Tibial artery (tissue), 4 donors: ENCODE measurements at regions not wholly inside any gene's neighbourhood (a gene's known extent, or its start where the extent isn't known, plus 50 kb on each side); places are given as distances from the start of the nearest gene placed in this dataset.

ENCODE experiments used
- DNase-seq, 2 donors: peaks; one replicate each; pipeline ENCODE4 v3.0.0-alpha.2; 2019
- H3K27ac ChIP-seq, 2 donors: fragments of 200-600 bp; sonication (generic) in 1 of 2; 1 replicate in 1 of 2; 2 replicates in 1 of 2; pipeline ENCODE4 v1.5.1; 2018 to 2019; ENCODE audit warnings: mild to moderate bottlenecking in 1 of 2
- H3K27me3 ChIP-seq, 2 donors: fragments of 200-600 bp; sonication (generic) in 1 of 2; one replicate each; pipeline versions ENCODE4 v1.5.1 to v1.6.0; 2016 to 2019
- H3K36me3 ChIP-seq, 3 donors: fragments of 200-600 bp; sonication (generic) in 2 of 3; one replicate each; pipeline ENCODE4 v1.5.1; 2016 to 2019; ENCODE audit warnings: mild to moderate bottlenecking in 2 of 3
- H3K4me1 ChIP-seq, 4 donors: fragments of 200-600 bp; sonication (generic) in 2 of 4; 1 replicate in 3 of 4; 2 replicates in 1 of 4; pipeline ENCODE4 v1.5.1; 2016 to 2019
- H3K4me3 ChIP-seq, 2 donors: fragments of 200-600 bp; sonication (generic) in 1 of 2; 1 replicate in 1 of 2; 2 replicates in 1 of 2; pipeline ENCODE4 v1.5.1; 2018 to 2019; ENCODE audit warnings: mild to moderate bottlenecking in 2 of 2
- H3K9me3 ChIP-seq, 3 donors: fragments of 200-600 bp; sonication (generic) in 1 of 3; one replicate each; pipeline ENCODE4 v1.5.1; 2016 to 2019
- intact Hi-C: fragments of 100-400 bp; cut with DNase I; formaldehyde crosslinking; loops from one replicate; pipeline ENCODE4 v1.15.0; 2023; ENCODE audit warnings: low total_unique reads
- TF ChIP-seq, protein P1 (sequence below), 2 experiments: fragments of 200-600 bp in 1 of 2; fragments of 450-650 bp in 1 of 2; IDR thresholded peaks; one replicate each; pipeline ENCODE4 v1.5.1; 2017 to 2019; ENCODE audit warnings: antibody characterized with exemption in 2 of 2, mild to moderate bottlenecking in 1 of 2, moderate library complexity in 1 of 2

GRCh38 chr2:42861321-42861720 is 68.9 kb upstream of the HAAO start:
- Histone ChIP-seq H3K4me3 (no peak overlapping the region), H3K4me1 (peaks cover 0 to 33% (median 10%) of the 10 kb centered on the region in 4 donors), H3K27me3 (no peaks in the 10 kb centered on the region), H3K36me3 (no peaks in the 10 kb centered on the region), H3K9me3 (no peaks in the 10 kb centered on the region), H3K27ac (no peak overlapping the region)
- no peak for DNase-seq
- TF ChIP-seq, protein P1, sequence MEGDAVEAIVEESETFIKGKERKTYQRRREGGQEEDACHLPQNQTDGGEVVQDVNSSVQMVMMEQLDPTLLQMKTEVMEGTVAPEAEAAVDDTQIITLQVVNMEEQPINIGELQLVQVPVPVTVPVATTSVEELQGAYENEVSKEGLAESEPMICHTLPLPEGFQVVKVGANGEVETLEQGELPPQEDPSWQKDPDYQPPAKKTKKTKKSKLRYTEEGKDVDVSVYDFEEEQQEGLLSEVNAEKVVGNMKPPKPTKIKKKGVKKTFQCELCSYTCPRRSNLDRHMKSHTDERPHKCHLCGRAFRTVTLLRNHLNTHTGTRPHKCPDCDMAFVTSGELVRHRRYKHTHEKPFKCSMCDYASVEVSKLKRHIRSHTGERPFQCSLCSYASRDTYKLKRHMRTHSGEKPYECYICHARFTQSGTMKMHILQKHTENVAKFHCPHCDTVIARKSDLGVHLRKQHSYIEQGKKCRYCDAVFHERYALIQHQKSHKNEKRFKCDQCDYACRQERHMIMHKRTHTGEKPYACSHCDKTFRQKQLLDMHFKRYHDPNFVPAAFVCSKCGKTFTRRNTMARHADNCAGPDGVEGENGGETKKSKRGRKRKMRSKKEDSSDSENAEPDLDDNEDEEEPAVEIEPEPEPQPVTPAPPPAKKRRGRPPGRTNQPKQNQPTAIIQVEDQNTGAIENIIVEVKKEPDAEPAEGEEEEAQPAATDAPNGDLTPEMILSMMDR (IDR thresholded peaks at IDR 0.05), result no peak
- intact Hi-C loops, result no loop called here

DNA sequence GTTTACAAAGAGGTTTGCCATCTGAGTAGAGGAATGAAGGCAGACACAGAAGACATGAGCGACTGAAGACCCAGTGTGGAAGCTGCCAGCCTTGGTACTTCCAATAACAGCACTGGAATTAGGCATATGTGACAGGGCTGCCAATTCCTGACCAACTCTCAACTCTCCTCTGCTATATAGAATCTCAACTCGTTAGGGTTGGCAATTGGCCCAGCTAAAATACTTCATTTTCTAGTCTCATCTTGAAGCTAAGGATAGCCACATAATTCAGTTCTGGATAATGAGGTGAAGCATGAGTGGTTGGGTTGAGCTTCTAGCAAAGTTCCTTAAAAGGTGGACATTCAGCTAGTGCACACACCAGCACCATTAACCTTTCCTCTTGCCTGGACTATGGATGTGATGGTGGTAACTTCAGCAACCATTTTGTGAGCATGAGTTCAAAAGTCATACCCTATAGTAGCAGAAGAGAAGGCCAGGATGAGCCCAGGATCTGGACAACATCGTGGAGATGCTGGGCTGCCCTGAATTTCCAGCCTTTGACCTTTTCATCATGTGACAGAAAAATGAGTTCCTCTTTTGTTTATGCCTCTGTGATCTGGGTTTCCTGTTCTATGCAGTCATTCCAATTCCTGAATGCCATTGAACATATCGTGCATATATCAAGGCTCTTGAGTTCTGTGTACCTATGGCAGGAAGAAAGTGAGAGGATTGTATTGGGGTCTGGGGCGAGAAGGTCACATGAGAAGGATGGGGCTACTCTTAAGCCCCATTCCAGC is 68.1 kb upstream of the HAAO start:
- no peaks in the 10 kb centered on the region for H3K9me3 ChIP-seq
- intact Hi-C loops, result no loop called here
- no peaks in the 10 kb centered on the region for H3K27me3 ChIP-seq
- peak overlapping the region in 1 of 2 donors; percentile 55 for H3K27ac ChIP-seq
- TF ChIP-seq, protein P1 (IDR thresholded peaks at IDR 0.05), result no peak
- no peaks in the 10 kb centered on the region for H3K36me3 ChIP-seq
- DNase-seq, result no peak
- no peak overlapping the region for H3K4me3 ChIP-seq
- H3K4me1 ChIP-seq, result peaks cover 0 to 24% (median 2%) of the 10 kb centered on the region in 4 donors

DNA sequence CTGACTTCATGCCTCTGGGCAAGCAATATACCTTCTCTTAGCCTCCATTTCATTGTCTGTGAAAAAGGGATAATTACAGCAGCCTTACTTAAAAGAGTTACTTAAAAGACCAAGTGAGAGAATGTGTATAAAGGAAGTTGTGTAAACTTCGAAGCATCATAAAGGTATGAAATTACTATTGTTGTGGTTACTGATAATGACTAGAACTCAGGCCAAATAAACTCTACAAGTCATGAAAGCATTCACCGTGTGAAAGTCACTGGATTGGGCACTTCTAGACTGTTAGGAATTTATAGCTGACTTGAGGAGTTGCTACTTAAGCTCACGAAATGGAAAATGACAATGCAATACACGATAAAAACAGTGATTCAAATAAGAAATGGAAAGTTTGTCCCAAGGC is 67.4 kb upstream of the HAAO start:
- no peaks in the 10 kb centered on the region for H3K9me3 ChIP-seq
- no peaks in the 10 kb centered on the region for H3K36me3 ChIP-seq
- H3K27me3 ChIP-seq, result no peaks in the 10 kb centered on the region
- DNase-seq, result no peak
- TF ChIP-seq, protein P1 (IDR thresholded peaks at IDR 0.05), result no peak
- H3K4me1 ChIP-seq, result peaks cover 0 to 20% (median 1%) of the 10 kb centered on the region in 4 donors
- H3K27ac ChIP-seq, result peak overlapping the region in 1 of 2 donors; percentile 55
- no peak overlapping the region for H3K4me3 ChIP-seq
- intact Hi-C loops, result loop anchor here (5.0 kb wide), 1 partner anchor 88 kb away; no protein-coding TSS in a partner anchor

DNA sequence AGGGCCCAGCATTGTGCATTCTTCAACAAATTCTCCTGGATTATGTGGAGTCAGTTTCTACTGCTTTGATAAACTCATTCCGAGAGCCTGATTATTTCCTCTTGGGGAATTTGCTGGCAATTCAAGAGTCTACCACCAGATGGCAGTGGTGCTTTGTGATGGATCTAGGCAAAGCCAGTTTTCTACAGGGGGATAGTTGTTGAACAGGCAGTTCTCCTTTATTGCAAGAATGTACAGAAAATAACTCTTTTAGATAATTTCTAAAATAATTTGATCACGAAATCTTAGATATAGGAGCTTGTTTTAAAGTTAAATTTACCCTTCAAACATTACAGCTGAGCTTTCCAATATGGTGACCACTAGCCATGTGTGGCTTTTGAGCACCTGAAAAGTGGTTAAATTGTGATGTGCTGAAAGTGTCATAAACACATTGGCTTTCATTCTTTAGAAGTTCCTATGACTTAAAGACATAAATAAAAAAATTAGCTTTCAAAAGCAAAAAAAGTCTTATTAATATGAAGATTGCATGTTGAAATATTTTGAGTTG is 66.7 kb upstream of the HAAO start:
- Histone ChIP-seq H3K4me3 (no peak overlapping the region), H3K4me1 (peaks cover 0 to 27% (median 7%) of the 10 kb centered on the region in 4 donors), H3K27ac (peak overlapping the region in 1 of 2 donors; percentile 55), H3K36me3 (no peaks in the 10 kb centered on the region), H3K27me3 (no peaks in the 10 kb centered on the region), H3K9me3 (no peaks in the 10 kb centered on the region)
- intact Hi-C loops, result loop anchor here (5.0 kb wide), 1 partner anchor 88 kb away; no protein-coding TSS in a partner anchor
- peak; percentile 75 to 77 for DNase-seq
- TF ChIP-seq, protein P1 (IDR thresholded peaks at IDR 0.05), result peak; percentile 91 to 95

DNA sequence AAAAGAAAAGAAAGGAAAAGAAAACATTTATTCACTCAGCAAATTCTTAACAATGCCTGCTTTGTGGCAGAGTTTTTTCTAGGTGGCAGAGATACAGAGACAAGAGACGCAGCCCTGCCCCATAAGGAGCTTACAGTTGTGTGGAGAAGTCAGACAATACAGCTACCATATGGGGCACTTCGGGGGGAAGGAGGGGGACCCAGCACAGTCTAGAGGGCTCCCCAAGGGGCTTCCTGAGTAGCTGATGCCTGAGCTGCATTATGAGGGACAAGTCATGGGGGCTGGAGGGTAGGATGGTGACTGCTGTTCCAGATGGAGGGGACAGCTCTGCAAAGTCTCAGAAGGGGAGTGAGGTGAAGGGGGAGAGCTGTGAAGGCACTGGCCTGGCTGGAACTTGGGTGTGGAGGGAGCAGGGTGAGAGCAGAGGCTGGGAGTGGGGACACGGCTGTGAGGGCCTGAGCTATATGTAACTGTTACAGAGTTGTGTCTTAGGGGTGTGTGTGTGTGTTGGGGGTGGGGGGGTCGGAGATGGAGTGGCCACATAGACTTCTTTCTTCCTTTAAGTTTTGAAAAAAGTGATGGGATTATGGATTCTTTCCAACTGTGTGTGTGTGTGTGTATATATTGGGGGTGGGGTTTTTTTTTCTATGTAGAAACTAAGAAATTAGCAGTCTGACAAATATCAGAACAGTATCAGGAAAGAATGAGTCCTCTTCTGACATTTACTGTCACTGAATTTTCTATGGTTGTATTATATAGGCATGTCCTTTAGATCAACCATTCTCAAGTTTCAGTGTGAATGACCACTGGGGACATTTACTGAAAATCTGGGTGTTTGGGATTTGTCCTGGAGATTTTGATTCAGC is 66.0 kb upstream of the HAAO start:
- Histone ChIP-seq H3K27ac (no peak overlapping the region), H3K27me3 (no peaks in the 10 kb centered on the region), H3K36me3 (no peaks in the 10 kb centered on the region), H3K4me1 (peaks cover 0 to 32% (median 15%) of the 10 kb centered on the region in 4 donors), H3K9me3 (no peaks in the 10 kb centered on the region), H3K4me3 (no peak overlapping the region)
- TF ChIP-seq, protein P1 (IDR thresholded peaks at IDR 0.05), result no peak
- intact Hi-C loops, result loop anchor here (5.0 kb wide), 1 partner anchor 89 kb away; no protein-coding TSS in a partner anchor
- DNase-seq, result peak; percentile 18 to 54
